ENCODE measurements at regions not wholly inside any gene's neighbourhood (a gene's known extent, or its start where the extent isn't known, plus 50 kb on each side); places are given as distances from the start of the nearest gene placed in this dataset.

- no peak for DNase-seq
These were observed 259.4 kb downstream of the AUH start for GRCh38 chr9:91102269-91102668.

DNA sequence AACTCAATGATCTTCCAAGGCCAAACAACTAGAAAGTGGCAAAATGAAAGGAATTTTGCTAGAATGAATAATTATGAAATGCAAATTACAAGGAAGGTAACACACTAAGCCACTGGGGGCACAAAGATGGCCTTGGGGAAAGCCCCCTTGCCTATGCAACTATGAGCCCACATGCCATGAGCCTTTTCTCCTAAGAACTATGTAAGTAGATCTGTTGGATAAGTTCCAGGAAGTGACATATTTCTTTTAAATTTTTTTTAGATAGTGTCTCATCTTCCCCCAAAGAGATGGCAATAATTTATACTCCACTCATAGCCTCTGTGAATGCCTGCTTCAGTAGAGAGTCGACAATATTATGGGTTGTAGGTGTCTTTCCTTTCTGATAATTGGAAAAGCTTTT is 257.8 kb downstream of the AUH start:
- no peak for DNase-seq

GRCh38 chr9:91106415-91107081 is 255.2 kb downstream of the AUH start:
- DNase-seq: no peak

DNA sequence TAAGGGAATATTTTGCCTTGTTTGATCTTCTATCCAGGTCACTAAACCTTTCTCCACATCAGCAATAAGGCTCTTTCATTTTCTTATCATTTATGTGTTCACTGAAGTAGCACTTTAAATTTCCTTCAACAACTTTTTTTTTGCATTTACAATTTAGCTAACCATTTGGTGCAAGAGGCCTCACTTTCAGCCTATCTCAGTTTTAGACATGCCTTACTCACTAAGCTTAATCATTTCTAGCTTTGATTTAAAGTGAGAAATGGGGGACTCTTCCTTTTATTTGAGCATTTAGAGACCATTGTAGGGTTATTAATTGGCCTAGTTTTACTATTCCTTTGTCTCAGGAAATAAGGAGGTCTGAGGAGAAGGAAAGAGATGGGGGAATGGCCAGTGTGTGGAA is 250.5 kb downstream of the AUH start:
- DNase-seq: no peak

- DNase-seq: no peak
These were observed 249.8 kb downstream of the AUH start for GRCh38 chr9:91111876-91112275.

DNA sequence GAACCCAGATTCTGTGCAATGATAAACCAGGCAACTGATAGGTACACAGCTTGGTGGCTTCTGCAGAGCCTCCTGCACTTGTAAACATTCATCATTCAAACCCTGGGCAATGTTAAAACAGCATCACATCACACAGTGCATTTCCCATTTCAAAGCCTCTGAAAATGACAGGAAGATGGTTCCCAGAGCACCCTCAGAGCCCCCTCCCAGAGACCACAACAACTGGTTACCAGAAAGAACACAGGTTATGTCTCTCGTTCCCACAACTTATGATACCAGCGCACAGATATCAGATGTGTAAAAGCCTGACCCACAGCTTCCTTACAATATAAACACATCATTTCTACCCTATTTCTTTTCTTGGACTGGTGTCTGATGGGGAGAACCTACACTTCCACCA is 248.7 kb downstream of the AUH start:
- DNase-seq: no peak

DNA sequence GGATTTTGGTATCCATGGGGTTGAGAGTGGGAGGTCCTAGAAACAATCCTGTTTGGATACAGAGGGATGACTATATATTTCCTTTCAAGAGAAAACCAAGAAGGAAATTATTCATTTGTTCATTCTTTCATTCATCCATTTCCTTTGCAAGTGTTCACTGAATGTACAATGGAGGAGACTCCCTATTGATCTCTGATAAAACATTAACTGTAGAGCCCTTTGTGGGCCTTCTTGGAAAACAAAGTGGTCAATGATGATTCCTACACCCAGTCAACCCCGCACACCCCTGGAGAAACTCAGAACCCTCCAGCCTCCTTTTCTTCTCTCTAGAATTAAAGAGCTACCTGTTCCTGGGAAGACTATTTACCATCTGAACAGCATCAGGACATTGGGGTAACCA is 247.3 kb downstream of the AUH start:
- no peak for DNase-seq

GRCh38 chr9:91116211-91116610 is 245.5 kb downstream of the AUH start:
- DNase-seq: no peak

DNA sequence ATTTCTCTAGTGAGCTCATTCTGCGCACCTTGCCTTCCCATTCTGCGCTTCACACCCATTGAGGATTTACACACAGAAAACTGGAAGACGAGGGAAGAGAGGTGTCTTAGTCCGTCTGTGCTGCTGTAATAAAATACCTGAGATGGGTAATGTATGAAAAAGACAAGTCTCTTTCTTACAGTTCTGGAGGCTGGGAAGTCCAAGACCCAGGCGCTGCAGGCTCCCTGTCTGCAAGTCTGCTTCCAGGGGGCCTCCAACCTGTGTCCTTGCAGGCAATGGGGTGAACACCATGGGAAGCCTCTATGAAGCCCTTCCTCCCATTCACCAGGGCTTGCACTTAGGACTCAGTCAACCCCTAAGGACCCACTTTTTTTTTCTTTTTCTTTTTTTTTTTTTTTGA is 245.0 kb downstream of the AUH start:
- no peak for DNase-seq

GRCh38 chr9:91117474-91117891 is 244.2 kb downstream of the AUH start:
- DNase-seq: no peak

DNA sequence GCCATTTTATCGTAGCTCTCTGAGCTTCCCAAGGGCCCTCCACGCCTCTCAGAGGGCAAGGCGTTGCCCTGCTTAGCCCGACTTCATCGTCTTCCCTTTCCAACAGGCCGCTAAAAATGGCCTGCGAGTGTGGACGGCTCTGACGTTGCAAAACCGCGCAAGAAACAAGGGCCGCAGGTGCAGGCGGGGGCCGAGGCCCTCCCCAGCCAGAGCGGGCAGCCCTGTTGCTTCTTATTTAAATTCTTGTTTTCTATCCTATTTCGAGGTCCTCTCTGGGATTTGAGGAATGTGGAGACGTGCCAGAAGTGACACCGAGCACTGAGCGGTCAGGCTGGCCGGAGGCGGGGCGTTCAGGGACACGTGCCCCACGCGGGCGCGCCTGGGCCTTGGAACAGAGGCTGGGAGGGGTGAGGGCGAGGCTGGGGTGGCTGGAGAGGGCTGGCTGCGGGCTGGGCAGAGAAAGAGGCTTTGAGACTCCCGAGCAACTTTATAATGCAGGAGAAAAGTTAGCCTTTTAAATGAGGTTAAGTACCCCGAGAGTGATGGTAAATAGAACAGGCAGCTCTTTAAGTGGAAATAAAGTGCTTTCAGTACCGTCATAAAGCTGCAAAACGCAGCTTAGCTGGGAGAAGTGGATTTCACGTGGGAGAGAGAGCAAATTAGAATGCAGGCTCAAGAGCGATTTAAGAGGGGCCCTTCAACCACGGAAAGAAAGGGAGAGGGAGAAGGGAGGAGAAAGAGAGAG is 243.6 kb downstream of the AUH start:
- no peak for DNase-seq

GRCh38 chr9:91118704-91119025 is 243.1 kb downstream of the AUH start:
- no peak for DNase-seq

DNA sequence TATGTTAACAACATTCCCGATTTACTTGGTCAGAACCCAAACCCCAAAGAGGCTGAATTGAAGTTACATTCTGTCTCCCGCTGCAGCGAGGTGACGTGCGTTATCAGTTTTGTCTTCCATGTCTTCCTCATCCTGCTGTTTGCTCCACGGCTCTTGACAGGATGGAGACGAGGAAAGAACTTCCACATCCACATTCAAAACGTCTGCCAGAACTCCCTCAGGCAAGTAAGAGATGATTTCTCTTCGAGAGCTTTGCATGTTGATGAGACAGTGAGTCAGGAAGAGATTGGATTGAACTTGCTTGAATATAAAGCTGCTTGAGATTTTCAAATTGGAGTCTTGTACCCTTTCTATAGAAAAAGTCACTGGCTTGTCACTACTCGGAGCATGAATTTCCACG is 242.6 kb downstream of the AUH start:
- no peak for DNase-seq

DNA sequence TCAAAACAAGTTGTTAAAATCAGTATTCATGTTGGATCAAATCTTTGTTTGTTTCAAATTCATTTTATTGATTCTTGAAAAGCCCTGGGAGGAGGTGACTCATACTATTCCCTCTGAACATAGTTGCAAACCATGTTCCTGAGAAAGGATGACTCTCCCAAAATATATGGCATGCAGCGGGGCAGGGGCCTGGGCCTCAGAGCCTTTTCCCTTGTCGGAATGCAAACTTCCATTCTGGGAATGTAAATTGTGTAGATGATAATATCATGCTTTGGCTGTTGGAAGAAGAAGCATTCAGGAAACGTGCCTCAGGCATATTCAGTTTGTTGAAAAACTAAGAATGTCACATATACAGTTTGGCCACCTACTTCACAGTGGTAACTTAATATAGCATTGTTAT is 242.0 kb downstream of the AUH start:
- peak; percentile 26 for DNase-seq

- no peak for DNase-seq
These were observed 241.5 kb downstream of the AUH start for GRCh38 chr9:91120200-91120599.

- DNase-seq: no peak
These were observed 239.0 kb downstream of the AUH start for GRCh38 chr9:91122755-91123154.

- no peak for DNase-seq
These were observed 234.8 kb downstream of the AUH start for GRCh38 chr9:91126761-91127445.

DNA sequence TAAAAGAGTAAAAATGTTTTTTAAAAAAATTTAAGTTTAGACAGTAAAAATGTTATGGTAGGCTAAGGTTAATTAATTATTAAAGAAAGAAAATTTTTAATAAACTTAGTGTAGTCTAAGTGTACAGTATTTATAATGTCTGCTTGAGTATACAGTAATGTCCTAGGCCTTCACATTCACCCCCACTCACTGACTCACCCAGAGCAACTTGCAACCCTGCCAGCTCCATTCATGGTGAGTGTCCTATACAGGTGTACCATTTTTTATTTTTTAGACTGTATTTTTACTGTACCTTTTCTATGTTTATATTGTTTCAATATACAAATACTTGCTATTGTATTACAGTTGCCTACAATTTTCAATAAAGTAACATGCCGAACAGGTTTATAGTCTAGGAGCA is 234.1 kb downstream of the AUH start:
- no peak for DNase-seq

GRCh38 chr9:91130796-91131318 is 230.9 kb downstream of the AUH start:
- no peak for DNase-seq

GRCh38 chr9:91131433-91131839 is 230.3 kb downstream of the AUH start:
- DNase-seq: peak; percentile 64

- no peak for DNase-seq
These were observed 229.1 kb downstream of the AUH start for GRCh38 chr9:91132576-91133073.

- no peak for DNase-seq
These were observed 227.1 kb downstream of the AUH start for GRCh38 chr9:91134608-91135007.

DNA sequence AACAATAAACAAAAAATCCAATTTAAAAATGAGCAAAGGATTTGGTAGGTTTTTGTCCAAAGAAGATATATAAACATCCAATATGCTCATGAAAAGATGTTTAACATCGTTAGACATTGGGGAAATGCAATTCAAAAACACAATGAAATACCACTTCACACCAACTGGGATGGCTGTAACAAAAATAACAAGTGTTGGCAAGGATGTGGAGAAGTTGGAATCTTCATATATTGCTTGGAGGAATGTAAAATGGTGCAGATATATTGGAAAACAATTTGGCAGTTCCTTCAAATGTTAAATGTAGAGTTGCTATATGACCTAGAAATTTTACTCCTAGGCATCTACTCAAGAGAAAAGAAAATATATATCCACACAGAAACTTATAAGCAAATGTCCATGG is 224.3 kb downstream of the AUH start:
- DNase-seq: no peak

GRCh38 chr9:91138760-91139159 is 223.0 kb downstream of the AUH start:
- DNase-seq: peak; percentile 28

Measured in T1000 (cell line).